AG04450 (cell line): ENCODE measurements at regions not wholly inside any gene's neighbourhood (a gene's known extent, or its start where the extent isn't known, plus 50 kb on each side); places are given as distances from the start of the nearest gene placed in this dataset.

ENCODE experiments used
- CTCF ChIA-PET: fragments of 300-600, 350-600 bp; formaldehyde crosslinking; extraction: SDS; loops from one replicate; lab custom pipeline; 2022; ENCODE audit warnings: antibody characterized with exemption, inconsistent platforms; lab: Charles Lee
- POLR2A ChIA-PET: fragments of 350-600 bp; formaldehyde crosslinking; extraction: SDS; loops from one replicate; lab custom pipeline; 2021; ENCODE audit warnings: antibody characterized with exemption, inconsistent platforms; lab: Yijun Ruan, JAX
- DNase-seq: peaks from one replicate; pipeline ENCODE4 v3.0.0-alpha.2; 2011; ENCODE audit warnings: low read depth, low spot score
- H3K27ac ChIP-seq: one replicate; pipeline ENCODE4 v1.5.1; 2012; ENCODE audit warnings: low read depth, low read length, control low read depth
- H3K27me3 ChIP-seq: one replicate; pipeline ENCODE4 v1.6.0; 2012; ENCODE audit warnings: low read length; ENCODE audit not compliant: control insufficient read depth, insufficient read depth
- H3K4me3 ChIP-seq: 2 replicates; pipeline ENCODE4 v1.5.1; 2011; ENCODE audit warnings: mild to moderate bottlenecking, low read depth, low read length, control low read depth
- H3K9me3 ChIP-seq: 2 replicates; pipeline ENCODE4 v1.5.1; 2012; ENCODE audit warnings: low read length; ENCODE audit not compliant: control insufficient read depth, insufficient read depth
- TF ChIP-seq, protein P1 (sequence below): IDR thresholded peaks from 2 replicates; pipeline ENCODE4 v1.5.1; 2011; ENCODE audit warnings: low read depth, low read length, control low read depth, inconsistent platforms

DNA sequence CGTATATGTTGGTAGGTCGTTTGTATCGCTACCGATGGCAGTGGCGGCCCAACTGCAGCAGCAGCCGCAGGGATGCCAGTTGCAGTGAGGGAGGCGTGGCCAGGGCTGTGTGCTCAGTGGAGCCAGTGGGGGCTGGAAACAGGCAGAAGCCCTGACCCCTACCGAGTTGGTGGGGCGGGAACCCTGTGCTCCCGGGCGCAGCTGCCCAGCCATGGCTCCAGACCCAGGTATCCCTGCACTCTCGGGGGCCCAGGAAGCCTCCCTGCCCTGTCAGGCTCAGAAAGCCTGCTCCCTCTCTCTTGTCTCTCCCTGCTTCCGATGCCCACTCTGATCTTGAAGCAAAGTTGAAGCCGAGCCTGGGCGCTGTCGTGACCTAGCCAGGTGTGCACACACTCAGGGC lies 78.6 kb upstream of the ITGB1 start:
- Histone ChIP-seq H3K27me3 (no peaks in the 10 kb centered on the region), H3K27ac (no peak overlapping the region), H3K9me3 (peaks cover 9% of the 10 kb centered on the region; the same call in 1 of the 2 replicates), H3K4me3 (no peak overlapping the region)
- ChIA-PET POLR2A (no interaction called here), CTCF (interaction anchor here (1.3 kb wide), 1 partner anchor 27 kb away, joined by 3 read pairs; no protein-coding TSS in a partner anchor)
- DNase-seq = no peak
- TF ChIP-seq, protein P1, sequence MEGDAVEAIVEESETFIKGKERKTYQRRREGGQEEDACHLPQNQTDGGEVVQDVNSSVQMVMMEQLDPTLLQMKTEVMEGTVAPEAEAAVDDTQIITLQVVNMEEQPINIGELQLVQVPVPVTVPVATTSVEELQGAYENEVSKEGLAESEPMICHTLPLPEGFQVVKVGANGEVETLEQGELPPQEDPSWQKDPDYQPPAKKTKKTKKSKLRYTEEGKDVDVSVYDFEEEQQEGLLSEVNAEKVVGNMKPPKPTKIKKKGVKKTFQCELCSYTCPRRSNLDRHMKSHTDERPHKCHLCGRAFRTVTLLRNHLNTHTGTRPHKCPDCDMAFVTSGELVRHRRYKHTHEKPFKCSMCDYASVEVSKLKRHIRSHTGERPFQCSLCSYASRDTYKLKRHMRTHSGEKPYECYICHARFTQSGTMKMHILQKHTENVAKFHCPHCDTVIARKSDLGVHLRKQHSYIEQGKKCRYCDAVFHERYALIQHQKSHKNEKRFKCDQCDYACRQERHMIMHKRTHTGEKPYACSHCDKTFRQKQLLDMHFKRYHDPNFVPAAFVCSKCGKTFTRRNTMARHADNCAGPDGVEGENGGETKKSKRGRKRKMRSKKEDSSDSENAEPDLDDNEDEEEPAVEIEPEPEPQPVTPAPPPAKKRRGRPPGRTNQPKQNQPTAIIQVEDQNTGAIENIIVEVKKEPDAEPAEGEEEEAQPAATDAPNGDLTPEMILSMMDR = no peak

DNA sequence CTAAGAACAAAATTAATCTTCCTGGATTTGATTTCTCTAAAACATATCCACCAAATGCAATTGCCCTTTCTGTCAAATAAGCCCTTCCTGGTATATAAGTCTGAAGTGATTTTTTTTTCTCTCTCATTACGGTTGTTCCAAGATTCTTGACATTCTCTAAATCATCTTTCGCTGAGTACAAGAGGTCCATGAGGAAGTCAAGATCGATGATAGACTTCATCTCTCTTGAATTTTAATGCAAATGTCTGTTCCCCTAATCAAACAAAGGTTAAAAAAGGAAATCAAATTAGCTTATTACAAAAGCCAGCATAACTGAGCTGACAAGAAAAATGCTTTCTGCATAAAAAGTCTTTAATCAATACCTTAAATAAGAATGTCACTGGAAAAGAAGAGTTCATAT lies 77.4 kb upstream of the ITGB1 start:
- DNase-seq = no peak
- ChIA-PET POLR2A (no interaction called here), CTCF (interaction anchor here (0.6 to 1.3 kb wide), 2 partner anchors 26 to 226 kb away, joined by 3 read pairs; no protein-coding TSS in a partner anchor)
- H3K27me3 ChIP-seq = no peaks in the 10 kb centered on the region
- no peak overlapping the region for H3K27ac ChIP-seq
- TF ChIP-seq, protein P1 = no peak
- peaks cover 9% of the 10 kb centered on the region; the same call in 1 of the 2 replicates for H3K9me3 ChIP-seq
- H3K4me3 ChIP-seq = no peak overlapping the region

DNA sequence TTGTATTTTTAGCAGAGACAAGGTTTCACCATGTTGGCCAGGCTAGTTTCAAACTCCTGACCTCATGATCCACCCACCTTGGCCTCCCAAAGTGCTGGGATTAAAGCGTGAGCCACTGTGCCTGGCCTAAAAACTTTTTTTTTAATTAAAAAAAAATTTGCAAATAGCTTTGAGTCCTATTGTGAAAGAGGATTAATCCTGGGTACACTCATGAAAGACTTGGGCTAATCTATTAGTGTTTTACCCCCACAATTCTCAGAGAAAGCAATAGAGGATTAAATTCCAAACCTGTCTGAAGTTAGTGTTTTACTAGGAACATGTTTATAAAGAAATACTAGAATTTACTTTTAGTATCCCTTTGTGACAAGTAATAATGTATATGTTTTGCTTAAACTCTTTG lies 76.9 kb upstream of the ITGB1 start:
- TF ChIP-seq, protein P1 = no peak
- Histone ChIP-seq H3K27ac (no peak overlapping the region), H3K27me3 (no peaks in the 10 kb centered on the region), H3K4me3 (no peak overlapping the region), H3K9me3 (peaks cover 9% of the 10 kb centered on the region; the same call in 1 of the 2 replicates)
- CTCF ChIA-PET = interaction anchor here (0.6 to 0.7 kb wide), 3 partner anchors 15 to 1322 kb away, joined by 3 to 5 read pairs (median 4); no protein-coding TSS in a partner anchor
- POLR2A ChIA-PET = no interaction called here
- no peak for DNase-seq

DNA sequence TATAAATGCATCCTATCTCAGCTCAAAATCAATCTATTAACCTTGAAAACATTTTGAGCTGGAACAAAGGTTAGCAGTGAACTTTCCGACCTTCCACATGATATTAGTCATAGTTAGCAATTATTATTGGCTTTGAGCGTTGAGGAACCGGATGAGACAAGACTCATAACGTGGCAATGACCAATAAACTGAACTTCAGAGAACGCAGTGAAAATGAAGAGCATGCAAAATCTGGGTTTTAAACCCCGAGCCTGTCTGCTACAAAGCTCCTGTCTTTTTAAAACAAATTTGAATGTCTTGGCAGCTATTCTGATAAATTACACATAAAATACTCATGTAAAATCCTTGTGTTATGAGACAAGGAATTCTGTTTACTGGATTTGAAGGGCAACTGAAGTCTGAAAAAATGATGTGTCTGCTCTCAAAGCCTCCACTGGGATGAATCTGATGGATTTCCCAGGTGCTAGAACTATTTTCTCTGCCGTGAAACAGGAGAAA lies 74.7 kb upstream of the ITGB1 start:
- Histone ChIP-seq H3K27me3 (no peaks in the 10 kb centered on the region), H3K4me3 (no peak overlapping the region), H3K9me3 (peaks cover 8% of the 10 kb centered on the region; the same call in 1 of the 2 replicates), H3K27ac (no peak overlapping the region)
- no peak for DNase-seq
- POLR2A ChIA-PET = no interaction called here
- TF ChIP-seq, protein P1 = no peak
- CTCF ChIA-PET = interaction anchor here (0.9 to 1.5 kb wide), 2 partner anchors 24 to 34 kb away, joined by 3 to 4 read pairs; no protein-coding TSS in a partner anchor

DNA sequence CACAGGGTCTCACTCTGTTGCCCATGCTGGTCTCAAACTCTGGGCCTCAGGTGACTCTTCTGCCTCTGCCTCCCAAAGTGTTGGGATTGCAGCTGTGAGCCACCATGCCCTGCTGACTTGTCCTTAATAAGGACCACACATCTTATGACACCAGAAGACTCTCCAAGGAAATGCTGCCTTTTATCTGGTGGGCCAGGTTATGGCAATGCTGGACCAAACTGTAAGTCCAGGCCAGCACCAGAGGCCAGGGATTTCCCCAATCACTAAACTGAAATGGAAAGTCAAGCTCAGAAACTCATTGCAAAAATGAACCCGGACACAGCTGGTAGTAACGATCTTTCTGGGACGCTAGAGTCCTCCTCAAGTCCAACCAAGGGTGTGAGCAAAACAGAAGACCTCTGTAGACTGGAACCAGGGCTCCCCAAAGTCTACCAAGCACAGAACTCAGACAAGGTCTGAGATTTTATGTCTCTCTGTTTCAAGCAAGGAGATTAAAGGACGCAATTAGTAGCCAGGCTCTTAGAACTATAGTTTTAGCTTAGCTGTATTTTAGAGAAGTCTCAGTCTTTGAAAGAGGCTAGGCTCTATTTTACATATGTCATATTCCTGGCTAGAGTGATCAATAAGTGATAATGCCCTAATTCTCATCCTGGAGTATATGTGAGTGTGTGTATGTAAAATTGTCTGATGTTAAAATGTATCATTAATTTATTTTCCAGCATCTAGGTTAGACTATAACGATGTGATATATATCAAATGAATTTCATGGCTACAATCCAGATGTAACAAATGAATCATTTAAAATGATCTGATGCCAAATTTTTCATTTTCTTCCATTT lies 74.0 kb upstream of the ITGB1 start:
- no peak overlapping the region for H3K27ac ChIP-seq
- TF ChIP-seq, protein P1 = no peak
- no peaks in the 10 kb centered on the region for H3K27me3 ChIP-seq
- ChIA-PET CTCF (interaction anchor here (0.9 to 1.5 kb wide), 2 partner anchors 23 to 35 kb away, joined by 3 to 4 read pairs; no protein-coding TSS in a partner anchor), POLR2A (no interaction called here)
- H3K9me3 ChIP-seq = peaks cover 6% of the 10 kb centered on the region; the same call in 1 of the 2 replicates
- no peak for DNase-seq
- no peak overlapping the region for H3K4me3 ChIP-seq
